AG20443 (cell line): ENCODE measurements at regions not wholly inside any gene's neighbourhood (a gene's known extent, or its start where the extent isn't known, plus 50 kb on each side); places are given as distances from the start of the nearest gene placed in this dataset.

ENCODE experiments used
- DNase-seq: peaks from one replicate; pipeline ENCODE4 v3.0.0; 2012; ENCODE audit warnings: low spot score, mixed read lengths

DNA sequence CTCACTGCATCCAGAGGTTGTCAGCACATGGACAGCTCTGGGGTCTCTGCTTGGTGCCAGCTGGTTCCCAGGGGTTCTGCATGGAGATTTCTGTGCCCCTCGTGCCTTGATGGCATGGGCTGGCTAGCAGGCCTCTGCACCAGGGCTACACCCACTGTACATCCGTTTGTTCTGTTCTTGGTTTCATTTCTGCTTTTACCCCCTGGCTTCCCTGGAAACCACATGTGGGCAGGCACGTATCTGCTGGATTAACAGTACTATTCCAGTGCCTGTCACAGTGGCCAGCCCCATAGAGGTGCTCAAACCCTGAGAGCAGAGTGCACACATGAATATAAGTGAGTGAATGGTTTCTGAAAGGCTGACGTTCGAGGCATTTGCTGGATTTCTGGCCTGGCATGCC, 207.2 kb upstream of the GPR26 start:
- DNase-seq = no peak

DNA sequence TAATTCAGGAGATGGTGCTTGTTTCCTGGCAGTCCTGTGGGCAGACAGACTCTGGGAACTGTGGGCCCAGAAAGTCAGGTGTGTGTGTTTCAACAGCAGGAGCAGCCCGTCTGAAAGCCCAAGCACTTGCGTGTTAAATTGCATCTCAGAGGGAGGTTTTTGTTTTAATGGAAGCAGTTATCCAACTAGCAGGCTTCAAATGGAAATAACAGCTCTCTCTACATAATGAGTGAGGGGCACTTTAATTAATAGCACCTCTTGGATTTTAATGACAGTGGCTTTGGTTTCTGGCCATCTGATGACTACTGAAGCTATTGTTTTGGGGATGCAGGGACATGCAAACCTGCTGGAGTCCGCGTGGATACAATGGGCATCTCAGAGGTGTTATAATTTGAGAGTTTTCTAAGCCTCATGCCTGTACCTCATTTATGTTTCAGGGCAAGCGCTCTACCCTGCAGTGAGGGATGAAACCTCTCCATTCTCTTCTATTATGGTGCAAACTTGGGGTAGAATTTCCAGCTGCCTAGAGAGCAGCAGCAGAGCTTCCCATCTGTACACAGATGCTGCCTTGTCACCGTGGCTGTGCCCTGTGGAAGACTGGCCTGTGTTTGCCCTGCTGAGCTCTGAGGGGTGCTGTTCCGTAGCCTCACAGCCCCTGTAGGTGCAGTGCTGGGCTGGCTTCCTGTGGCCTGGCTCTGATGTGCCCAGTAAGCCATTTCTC, 206.6 kb upstream of the GPR26 start:
- no peak for DNase-seq

DNA sequence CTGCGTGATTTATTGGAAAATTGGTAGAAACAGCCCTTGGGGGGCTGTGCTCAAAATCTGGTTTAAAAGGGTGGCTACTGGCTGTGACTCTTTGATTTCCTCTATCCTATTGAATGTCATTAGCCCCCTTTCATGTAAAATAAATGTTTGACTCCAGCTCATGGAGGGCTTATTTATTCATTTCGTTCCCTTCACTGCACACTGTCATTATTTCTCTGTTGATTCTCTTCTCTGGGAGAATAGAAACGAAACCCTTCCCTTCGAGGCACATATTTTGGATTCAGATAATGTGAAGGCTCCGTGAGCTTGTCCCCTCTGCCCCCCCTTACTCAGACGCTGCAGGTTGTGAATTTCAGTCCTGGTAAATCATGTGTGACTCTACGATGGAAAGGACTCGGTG, 203.9 kb upstream of the GPR26 start:
- no peak for DNase-seq

DNA sequence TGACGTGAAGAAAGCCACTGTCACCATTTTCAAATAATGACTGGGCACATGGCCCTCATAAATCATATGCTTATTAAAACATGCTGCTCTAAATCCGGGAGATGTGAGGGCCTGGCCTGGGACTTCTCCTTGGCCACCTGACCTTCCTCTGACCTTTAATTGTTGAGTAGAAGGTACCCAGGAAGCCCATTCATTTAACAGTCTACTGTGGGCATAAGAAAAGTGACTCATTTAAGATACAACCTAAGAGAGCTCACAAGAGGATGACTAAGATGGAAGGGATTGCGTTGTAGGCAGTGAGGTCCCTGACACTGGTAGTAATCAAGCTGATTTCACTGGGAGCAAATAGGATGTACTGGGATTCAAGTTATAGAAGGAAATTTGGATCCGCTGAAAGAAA, 203.4 kb upstream of the GPR26 start:
- DNase-seq = no peak

DNA sequence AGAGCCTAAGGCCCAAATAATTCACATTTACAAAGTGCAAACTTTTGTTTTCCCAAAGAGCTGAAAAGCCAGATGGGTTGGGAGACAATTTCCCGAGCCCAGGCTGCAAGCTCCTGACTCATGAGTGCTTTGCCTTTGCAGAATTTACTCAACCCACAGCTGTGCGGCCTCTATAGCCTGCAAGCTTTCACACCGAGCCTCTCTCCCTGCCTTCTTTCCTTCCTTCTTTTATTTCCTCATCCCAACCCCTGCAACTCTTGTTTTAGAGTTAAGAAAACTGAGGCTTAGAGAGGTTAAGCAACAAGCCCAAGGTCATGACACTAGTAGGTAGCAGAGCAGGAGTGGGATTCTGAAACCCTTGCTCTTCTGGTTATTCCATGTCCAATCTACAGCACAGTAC, 203.0 kb upstream of the GPR26 start:
- no peak for DNase-seq

DNA sequence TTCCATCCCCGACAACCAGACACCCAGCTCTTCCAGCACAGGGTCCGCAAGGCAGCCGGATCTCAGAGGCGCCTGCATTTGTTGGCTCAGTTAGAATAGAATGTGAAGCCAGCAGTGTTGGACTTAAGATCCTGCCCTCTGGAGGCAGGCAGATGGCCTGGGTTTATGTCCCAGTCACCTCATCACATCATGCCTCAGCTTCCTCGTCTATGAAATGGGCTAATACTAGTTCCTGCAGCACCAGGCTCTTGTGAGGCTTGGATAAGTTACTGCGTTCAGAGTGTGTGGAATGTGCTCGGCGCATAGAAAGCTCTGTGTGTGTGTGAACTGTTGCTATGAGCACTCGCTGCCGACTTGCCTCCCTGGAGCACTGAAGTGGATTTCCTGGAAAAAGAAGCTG, 202.5 kb upstream of the GPR26 start:
- DNase-seq = no peak

DNA sequence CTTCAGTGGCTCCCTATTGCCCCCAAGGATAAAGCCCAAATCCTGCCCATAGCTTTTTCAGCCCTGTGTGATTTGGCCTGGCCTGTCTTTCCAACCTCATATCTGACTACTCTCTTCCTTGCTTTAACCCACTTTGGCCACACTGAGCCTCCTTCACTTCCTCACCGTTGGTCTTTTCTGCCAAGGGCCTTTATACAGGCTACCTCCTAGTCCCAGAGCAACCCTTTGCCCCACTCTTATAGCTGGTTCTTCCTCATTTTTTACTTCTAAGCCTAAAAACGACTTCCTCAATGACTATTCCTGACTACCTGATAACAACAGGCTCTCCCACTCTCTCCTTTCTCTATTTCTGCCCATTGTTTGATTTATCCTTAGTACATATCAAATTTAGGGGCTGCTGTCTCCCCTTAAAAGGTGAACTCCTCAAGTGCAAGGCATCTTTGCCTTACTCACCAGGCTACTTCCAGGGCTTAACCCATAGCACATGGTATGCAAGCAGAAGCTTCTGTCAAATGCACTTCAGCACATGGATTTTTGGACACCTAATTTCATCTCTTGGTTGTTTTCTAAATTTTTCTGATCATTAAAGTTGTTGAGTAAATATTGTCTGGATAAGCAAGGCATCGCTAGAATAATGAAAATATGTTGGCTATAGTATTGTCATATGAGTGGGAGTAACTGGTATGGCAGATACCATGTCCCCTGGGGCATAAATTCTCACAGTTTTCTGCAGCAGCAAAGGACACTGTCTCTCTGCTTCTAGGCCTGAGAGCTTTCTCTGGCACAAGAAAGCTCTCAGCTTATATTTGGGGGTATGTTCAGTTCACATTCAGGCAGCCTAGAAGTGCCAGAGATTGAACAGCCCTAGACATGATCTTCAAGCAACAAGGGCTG, 201.5 kb upstream of the GPR26 start:
- no peak for DNase-seq

DNA sequence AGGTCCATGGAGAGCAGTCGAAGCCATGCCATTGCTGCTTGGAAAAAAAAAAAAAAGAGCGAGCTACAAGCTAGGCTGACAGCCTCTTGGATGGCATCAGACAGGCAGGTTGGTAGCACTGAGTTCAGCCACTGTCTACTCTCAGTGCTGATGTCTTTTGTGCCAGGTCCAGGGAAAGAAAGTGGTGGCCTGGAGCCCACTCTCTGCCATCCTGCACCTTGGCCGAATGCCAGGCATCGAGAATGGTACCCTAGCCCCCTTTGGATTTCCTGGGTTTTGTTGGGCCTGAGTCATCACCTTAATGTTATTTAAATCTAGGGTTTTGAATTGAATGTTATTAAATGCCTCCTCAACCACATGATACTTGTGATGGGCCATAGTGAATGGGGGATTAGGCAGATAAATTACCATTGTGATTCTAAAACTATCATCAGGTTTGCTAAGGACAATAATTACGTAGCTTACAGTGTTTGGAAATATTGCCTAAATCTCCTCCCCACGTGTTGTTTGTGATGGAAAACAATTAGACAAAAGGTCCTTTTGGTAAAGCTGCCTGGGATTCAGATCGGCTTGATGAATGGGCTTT, 195.7 kb upstream of the GPR26 start:
- no peak for DNase-seq

DNA sequence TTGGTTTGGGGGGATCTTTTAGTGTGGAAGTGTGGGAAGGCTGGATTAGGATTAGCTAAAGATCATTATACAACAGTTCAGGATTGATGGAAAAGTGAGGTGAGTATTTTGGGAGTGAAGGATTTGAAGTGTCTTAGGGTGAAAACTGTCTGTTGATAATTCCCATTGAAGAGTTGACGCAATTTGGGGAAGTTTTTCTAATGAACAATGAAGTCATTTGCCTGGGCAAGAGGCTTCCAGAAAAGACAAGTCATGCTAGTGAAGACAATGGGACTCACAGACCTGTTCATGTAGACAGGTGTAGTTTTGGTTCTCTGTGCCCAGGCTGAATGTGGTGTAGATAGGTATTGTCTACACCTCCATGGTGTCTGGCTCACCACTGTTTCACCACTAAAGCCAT, 194.3 kb upstream of the GPR26 start:
- no peak for DNase-seq

DNA sequence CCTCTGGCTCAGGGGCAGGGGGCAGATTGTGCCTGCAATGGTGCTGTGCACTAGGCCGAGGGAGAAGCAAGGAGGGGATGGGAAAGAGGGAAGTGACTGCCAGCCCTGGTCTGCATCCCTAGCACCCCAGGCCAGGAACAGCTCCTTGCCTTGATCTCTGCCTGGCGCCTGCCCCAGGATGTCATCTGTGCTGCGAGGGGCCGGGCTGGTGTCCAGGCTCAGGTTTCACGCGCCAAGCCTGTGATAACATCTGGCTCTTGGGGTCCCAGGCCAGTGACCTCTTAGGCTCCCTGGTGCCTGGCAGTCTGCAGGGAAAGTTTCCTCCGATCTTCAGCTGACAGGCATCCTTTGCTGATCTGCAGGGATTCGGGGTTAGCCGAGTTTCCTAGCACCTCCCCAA, 193.5 kb upstream of the GPR26 start:
- no peak for DNase-seq

DNA sequence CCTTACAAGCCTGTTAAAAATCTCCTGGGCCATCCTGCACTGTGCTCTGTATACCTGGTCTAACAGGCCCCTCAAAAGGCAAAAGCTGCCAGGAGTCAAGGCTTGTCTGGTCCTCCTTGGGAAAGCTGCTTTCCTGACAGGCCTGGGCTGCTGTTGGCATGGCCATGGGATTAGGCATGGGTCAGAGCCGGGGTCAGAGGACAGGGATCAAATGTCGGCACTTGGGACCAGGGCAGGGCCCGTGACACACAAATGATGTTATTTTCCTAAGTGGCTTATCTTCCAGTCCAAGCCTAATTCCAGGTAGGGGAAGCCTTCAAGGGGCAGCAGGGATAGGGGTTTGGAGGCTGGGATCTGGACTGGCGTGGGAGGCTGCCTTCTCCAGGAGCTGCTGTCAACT, 191.5 kb upstream of the GPR26 start:
- no peak for DNase-seq

DNA sequence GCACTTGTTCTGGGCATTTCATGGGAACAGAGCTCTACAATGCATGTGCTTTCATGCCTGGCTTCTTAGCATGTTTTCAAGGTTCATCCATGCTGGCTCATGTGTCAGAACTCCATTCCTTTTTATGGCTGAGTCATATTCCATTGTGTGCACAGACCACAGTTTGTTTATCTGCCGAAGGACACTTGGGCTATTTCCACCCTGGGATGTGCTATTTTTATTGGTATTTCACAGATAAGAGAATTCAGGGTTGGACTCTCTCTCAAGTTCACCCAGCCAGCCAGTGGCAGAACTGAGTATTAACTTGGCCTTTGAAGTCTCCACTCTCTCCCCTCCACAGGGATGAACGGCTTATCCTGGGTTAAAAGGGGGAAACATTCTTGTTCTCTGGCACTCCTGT, 190.7 kb upstream of the GPR26 start:
- no peak for DNase-seq

DNA sequence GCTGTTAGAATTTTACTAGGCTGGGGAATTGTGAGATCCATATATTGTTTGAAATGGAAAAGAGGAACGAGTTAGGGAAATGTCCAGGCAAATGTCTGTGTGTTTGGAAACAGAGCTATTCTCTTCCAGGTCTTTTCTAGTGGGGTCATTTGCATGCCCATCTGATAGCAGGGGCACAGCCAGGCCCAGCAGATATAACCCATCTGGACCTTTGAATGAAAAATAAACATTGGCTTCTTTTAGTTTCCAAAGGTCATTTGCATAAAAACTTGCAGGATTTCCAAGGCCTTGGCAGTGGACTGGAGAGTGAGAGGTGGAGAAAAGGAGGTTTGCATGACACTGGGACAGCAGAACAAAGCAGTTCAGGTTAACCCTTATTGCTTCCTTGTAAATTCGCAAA, 188.0 kb upstream of the GPR26 start:
- no peak for DNase-seq

DNA sequence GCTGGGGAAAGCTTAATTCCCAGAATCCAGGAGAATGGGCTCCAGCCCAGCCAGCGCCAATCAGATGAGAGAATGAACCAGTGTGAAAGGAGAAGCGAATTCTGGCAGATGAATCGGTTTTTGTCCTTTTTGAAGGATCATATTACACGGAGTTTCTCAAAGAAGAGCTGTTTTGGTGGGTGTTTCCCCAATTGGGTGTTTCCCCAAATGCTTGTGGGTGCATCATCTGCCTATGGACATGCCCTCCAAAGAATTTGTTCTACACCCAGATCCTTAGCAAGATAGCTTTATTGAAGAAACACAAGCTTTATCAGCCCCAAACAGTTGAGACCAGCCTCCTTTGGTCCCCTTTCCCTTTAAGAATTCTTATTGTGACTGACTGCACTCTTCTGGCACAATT, 186.5 kb upstream of the GPR26 start:
- no peak for DNase-seq

DNA sequence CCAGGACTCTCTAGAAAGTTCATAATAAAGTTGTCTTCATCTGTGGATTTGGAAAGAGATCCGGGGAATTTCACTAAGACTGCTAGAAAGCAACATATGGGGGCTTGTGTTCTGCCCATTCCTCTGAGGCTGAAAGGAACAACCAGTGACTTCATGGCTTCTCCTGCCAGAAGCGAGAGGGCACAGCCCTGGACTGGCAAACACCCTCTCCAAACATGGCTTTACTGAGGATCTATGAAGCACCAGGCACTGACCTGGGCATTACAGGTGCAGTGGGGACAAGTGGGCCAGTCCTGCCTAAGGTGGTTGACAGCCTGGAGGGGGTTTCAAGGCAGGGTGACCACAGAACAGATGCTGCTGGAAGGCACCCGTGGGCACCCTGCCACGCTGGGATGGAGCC, 185.8 kb upstream of the GPR26 start:
- DNase-seq = no peak

DNA sequence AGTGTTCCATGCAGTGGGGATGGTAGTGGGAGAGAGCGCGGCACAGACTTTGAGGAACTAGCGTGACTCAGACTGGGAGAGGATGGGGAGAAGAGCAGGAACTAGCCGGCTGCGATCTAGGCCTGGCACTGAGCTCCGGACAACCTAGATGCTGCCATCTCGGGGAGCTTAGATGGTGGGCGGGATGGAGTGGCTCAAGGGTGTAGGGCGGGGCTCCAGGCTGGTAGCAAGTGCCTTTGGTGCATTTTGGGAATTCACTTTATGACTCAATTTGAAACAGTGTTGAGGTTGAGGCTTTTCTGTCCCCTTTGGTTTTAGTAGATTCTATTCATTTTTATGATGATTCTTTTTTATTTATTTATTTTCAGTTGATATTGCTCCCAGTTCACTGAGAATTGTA, 185.3 kb upstream of the GPR26 start:
- DNase-seq = no peak

DNA sequence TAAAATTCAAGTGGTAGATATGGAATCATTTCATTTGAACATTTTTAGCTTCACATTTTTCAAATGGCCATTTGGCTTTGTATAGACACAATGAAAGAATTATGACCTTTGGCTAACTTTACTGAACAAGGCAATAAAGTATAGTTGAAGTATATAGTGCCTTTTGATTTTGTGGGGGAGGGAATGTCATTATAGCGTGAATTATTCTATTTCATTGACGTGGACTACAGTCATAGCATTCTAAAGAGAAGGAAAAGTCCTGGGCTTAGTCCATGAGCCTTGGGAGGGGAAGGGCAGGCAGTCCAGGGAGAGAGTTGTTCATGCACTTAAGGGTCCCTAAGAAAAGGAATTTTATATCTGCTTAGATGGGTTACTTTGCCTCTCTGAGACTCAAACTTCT, 181.4 kb upstream of the GPR26 start:
- no peak for DNase-seq

DNA sequence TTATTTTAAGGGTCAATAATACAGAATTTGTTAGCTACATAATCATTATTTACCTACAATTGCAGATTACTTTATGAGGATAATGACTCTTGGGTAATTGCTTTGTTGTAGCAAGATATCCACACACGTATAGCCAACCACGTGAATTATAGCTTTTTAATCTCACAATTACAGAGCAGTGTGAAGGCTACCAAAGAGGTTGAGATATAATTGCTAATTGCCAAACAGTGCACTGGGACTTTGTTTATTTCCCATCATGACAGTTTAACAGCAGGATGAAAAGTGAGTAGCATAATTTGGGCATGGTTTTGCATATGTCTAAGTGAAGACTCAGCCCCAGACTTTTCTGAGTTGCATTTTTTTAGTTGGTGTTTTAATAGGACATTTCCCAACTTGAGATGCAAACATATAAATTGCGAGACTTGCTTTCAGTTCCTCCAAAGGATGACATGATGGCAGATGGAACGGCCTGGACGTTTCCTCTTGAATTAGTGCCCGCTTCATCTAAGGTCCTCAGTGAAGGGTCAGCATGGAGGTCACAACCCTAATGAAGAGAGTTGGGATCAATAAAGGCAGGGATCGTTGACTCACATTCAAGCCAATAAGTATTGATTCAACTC, 180.7 kb upstream of the GPR26 start:
- DNase-seq = no peak

DNA sequence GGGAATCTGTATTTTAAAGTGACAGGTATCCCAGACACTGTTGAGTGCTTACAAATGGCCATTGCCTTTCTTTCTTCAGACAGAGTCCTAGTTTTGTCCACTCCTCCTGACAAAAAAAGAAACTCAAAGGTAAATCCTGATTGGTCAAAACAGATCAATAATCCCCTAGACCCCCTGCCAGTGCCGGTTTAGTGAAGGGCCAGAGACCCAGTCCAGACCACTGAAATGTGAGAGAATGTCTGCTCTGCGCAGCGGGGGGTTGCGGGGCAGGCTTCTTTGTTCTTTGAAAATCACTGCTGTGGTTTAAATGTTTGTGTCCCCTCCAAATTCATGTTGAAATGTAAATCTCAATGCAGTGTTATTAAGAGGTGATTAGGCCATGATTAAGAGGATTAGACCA, 177.7 kb upstream of the GPR26 start:
- DNase-seq = no peak

DNA sequence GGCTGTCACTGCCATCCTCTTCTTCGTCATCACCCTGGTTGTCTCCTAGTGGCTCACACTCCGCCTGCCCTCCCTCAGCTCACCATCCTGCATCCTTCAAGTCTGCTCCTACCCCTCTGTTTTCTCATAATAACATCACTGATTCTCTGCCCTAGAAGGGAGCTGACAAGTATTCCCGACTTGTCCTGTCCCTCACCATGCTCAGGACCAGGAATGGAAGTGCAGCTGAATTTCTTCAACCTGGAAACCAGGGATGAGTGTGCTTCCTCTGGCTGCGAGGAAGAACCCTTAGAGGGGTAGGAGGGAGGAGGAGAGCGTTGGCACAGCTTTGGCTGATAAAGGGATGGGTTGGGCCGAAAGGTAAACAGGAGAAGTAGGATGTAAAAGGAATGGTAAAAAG, 174.8 kb upstream of the GPR26 start:
- no peak for DNase-seq

DNA sequence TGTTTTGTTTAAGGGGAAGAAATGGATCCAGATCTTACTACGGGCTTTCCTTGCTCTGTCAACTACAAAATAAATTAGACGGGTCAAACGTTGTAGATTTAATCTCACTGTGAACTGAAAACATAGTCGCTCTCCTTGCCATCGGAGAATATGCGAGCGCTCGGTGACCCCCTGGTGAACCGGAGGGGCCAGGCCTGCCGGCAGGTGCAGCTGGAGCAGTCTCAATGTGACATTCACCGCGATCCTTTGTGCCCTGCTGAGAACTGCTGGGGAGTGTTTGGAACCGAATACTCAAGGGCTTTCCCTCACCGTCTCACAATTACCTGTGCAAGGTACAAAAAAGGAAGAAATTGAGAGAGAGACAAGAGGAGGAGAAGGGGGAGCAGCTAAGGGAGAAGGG, 174.1 kb upstream of the GPR26 start:
- DNase-seq = no peak

DNA sequence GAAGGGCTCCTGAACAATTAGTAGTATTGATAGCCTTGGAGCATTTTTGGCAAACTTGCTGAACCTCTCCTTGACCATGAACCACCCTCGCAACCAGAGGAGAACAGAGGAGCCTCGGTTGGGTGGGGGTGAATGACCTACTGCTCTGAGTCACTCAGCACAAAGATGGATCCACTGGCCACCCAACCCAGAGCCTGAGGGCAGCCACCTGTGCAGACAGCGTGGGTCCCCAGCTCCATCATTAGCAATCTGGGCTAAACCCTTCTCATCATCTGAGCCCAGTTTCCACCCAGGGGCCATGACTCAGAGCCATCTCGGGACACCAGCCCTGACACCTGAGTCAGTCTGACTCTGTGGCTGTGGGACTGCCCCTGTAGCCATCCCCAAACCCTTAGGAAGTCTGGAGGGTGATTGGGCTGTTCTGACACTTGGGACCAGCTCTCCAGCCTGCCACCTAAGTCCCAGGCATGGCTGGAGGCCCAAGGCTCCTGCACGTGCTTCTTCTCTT, 171.8 kb upstream of the GPR26 start:
- no peak for DNase-seq

DNA sequence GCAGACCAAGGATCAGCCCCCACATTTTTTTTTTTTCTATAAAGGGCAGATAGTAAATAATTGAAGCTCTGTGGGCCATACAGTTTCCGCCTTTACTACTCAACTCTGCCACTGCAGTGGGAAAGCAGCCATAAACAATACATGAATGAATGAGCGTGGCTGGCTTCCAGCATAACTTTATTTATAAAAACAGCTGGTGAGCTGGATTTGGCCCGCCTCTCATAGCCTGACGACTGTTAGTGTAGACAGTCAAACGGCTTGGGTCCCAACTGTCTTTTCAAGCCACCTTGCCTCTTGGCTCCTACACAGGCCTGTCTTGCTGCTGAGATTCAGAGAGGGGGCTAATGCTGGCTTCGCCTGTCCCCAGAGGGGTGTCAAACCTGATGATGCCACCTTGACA, 169.8 kb upstream of the GPR26 start:
- DNase-seq = no peak
